Stimulated activated CD4-positive, alpha-beta T cell treated with anti-CD3 and anti-CD28 coated beads, TNF-alpha, amount 100 ng/mL, for 48 hours (primary cell): ENCODE measurements at regions not wholly inside any gene's neighbourhood (a gene's known extent, or its start where the extent isn't known, plus 50 kb on each side); places are given as distances from the start of the nearest gene placed in this dataset.

ENCODE experiments used
- DNase-seq, 3 donors: peaks; one replicate each; pipeline ENCODE4 v3.0.0-alpha.2; 2020; ENCODE audit warnings: low read depth in 3 of 3

DNA sequence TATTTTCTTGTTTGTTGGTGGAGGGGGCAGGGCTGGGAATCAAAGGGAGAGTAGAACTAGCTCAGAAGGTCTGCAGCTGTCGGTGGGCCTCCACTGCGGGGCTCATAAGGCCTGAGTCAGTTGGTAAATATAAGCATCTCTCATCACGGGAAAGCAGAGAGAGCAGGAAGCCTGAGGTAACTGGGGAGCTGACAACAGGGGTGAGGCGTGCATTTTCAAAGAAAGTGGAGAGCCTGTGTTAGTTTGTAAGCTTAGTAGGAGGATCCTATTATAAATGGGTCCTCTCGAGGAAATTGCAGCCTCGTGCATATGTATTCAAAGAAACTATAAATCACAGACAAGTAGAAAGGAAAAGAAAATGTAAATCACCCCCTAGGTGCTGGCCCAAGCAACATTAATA lies 221.0 kb upstream of the CDH13 start:
- no peak for DNase-seq

DNA sequence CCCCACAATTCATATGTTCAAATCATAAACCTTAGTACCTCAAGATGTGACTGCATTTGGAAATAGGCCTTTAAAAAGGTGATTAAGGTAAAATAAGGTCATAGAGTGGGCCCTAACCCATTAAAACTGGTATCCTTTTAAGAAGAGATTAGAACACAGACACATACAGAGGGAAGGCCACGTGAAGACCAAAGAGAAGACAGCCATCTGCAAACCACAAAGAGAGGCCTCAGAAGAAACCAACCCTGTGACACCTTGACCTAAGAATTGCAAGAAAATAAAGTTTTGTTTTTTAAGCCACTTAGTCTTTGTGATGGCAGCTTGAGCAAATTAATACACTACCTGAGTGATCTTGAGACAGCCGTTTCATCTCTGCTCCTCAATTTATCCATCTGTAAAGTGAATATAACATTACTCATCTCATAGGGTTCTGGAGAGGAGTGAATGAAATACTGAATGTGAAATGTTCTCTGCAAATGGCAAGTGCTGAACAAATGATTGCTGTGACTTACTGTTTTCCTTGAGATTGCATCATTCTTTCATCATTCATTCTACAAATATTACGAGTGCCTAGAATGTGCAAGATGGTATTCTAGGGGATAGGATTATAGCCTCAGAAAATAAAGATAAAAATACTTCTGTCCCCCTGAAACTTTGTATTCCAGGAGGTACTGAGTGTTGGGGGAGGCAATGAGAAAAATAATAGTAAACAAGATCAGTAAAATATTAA lies 222.0 kb upstream of the CDH13 start:
- no peak for DNase-seq

DNA sequence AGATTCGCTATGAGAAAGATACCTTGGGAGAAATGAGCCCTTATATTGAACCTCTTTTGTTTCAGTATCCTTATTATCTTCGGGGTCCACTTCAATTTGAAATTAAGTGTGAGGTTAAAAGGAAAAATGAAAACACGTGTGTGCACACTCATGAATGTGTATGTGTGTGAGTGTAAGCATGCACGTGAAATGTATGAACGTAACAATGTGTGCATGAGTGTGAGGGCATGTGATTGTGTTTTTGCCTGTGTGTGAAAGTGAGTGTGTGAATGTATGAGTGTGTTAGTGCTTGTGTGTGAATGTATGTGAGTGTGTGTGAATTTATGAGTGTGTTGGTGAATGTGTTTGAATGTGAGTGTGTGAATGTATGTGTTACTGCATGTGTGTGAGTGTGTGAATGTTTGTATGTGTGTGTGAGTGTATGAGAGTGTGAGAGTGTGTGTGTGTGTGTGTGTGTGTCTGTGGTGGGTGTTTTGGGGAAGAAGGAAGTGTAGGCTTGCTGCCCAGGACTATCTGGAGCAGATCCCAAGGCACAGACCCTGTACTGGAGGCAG lies 224.0 kb upstream of the CDH13 start:
- no peak for DNase-seq

DNA sequence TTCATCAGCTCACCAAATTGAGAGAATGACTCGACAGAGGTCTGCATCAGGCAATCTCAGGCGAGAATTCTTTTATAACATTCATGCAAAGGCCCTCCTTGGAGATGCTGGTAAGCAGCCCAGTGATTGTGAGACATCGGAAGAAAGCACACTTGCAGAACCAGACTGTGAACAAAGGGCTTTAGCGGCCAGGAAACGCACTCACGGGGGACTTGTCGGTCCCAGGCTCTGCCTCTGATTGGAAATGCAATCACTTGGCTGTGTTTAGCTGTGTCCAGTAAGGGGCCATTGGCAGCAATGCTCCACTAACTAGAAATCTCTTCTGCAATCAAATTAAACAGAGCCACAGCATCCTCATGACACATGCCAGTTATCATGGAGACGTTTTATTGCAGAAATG lies 226.7 kb upstream of the CDH13 start:
- no peak for DNase-seq

DNA sequence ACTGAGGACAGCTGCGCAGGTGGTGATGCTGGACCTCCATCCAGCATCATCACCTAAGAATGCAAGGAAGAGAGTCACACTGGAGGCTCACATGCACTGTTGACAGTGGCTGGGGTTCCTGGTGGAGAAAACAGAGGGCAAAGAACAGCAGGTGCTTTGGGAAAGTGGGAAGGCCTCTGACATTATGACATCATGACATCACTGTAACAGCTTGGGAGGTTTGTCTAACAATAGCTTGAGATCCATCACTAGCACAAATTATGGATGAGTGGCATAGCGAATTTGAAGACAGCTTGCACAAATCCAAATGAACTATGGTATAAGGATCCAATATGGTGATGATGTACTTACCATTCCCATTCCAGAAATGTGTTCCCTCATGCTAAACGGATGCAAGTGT lies 226.5 kb upstream of the MPHOSPH6 start:
- DNase-seq: no peak

DNA sequence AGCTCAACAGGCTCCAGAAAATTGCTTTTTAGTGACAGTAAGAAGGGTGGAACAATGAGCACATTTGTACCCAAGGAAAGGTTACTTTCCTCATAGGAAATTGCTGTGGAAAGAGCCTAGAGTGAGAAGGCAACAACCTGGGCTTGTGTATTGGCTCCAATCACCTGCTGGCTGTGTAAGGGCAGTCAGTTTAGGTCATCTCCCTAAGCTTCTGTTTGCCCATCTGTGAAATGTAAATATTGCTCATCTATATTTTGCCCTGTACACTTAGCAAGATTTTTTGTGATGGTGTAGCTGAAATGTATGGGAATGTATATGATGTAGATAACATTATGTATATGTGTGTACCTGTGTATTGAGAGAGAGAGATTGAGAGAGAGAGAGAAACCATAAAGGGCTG lies 225.2 kb upstream of the MPHOSPH6 start:
- no peak for DNase-seq

DNA sequence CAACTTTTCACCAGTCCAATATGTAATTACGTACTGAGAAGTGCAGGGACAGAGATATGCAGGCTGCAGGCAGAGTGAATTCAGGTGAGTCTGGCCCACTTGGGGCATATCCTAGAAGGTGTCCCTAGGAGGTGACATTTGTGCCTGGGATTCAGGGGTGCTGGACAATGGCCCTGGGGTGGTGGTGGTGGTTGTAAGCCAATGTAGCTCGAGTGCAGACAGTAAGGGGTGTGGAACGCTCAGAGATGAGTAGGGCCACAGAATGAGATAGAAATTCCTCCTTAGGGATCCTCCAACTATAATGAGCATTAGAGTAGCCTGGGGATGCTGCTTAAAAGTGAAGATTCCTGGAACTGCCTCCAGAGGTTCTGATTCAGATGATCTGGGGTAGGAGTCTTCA lies 221.7 kb upstream of the MPHOSPH6 start:
- DNase-seq: no peak

DNA sequence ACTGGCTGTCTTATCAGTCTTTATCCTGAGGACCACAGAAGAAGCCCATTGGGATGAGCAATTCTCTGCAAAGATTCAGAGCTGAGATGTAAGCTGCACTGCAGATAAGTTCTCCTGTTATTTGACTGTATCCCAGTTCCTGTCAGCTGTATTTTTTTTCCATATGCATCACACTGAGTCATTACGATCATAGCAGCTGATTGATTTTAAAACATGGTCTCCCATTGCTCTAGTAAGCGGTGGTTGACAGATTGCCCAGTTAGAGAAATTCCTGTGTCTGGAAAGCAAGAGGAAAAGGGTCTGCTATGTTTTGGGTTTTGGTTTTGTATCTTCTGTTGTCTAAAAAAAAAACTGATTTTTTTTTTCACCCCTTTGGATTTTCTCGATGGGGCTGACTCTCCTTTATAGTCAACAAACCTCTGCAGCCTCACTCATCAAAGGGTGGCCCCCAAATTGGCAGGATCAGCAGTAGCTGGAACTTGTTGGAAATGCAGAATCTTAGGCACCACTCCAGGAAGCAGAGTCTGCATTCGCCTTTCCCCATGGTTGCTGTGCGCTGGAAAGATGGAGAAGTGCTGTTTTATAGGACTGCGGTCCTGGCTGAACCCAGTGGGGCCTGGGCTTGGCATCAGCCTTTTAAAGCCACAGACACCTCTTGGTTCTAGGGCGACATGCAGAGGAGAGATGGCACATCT lies 220.1 kb upstream of the MPHOSPH6 start:
- DNase-seq: no peak

DNA sequence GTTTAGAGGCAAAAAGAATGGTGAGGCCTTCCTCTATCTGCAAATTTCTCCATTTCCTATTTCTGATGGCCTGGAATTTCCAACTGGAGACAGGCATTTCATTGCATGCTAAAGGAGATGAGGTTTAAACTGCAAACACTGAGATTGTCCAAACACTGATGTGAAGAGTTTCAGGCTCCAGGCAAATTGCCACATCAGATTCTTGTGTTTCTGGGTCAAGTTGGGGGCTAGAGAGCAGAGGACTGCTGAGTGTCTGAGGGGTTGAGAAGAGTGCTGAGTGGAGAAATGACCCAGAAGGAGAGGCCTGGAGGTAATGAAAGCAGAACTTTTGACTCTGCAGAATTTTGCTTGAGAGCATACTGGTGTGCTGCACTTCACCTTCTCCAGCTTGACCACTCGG lies 216.7 kb upstream of the MPHOSPH6 start:
- DNase-seq: no peak

DNA sequence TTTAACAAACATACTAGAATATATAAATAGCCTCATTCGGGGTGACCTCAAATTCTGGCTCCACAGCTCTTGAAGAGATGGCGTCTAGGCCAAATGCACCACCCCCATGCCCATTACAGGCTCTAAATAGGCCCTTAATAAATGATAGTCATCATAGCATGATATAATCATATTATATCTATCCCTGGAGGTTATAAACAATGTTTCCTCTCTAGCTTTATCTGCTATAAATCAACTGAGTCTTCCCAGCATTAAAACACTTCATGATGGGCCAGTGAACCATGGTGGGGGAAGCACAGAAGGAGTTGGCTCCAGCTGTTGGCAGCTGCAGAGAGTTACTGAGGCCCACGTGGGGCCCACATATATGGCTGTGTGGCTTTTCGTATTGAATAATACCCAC lies 214.9 kb upstream of the MPHOSPH6 start:
- no peak for DNase-seq

DNA sequence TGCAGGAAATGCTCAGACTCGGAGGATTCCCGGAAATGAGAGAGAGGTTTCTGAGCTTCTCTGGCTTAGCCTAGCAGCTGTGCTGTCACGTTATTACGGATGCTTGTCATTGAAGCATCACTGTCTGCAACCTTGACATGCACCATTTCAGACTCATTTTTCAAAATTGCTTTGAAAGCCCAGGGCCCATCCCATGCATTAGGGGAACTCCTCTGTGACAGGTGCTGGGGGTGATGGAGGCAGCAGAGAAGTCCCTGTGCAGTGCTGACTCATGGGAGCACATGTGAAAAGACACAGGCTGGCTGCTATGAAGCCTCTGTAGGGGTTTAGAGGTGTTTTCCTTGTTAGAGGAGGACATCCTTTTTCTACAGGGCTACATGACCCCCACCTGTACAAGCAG lies 214.0 kb upstream of the MPHOSPH6 start:
- no peak for DNase-seq

DNA sequence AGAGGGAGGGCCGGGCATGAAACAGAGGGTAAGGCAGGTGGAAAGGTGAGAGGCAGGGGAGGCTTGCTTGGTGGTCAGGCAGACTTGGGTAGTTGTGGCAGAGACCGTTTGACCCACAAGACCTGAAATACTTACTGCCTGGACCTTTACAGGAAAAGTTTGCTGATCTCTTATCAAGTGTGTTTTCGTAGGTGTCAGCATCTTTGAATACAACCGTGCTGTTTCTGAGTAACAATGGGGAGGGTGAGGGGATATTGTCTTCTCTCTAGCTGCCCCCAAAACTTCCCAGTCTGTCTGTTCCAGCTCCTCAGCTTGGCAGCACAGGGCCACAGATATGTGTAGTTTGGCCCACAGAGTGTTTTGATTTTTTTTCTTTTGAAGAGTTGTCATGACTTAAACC lies 212.5 kb upstream of the MPHOSPH6 start:
- no peak for DNase-seq

DNA sequence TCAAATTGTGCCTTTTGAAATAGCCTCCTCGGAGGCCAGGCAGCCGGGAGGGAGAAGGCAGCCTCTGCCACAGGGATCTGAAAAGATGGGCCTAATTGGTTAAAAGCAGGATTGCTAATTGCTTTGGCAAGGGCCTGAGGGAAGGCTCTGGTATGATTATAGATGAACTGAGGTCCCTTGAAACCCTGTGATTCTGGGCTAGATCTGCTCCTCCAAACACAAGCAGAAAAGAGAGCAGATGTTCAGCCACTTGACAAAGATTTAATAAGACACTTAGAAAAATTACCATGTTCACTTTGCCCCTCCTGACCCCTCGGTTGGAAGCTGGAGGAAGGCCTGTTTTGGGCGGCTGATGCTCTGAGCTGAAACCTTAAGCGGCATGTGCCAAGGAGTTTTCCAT lies 209.5 kb upstream of the MPHOSPH6 start:
- no peak for DNase-seq

DNA sequence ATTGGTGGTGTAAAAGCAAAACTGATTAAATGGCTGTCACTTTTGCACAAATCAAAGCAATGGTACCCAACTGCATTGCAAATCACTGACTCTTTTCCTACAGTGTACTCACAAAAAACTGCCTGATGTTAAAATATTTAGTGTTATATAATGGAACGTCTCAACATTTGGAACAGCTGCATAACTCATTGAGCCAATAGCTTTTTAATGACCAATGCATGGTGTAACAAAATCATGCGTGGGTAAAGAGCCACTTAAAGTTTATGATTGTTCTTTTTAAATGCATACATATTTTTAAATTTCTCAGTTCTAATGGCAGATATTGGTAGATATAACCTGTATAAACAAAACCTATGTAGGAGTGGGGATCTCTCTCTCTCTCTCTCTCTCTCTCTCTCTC lies 204.0 kb upstream of the MPHOSPH6 start:
- DNase-seq: no peak

DNA sequence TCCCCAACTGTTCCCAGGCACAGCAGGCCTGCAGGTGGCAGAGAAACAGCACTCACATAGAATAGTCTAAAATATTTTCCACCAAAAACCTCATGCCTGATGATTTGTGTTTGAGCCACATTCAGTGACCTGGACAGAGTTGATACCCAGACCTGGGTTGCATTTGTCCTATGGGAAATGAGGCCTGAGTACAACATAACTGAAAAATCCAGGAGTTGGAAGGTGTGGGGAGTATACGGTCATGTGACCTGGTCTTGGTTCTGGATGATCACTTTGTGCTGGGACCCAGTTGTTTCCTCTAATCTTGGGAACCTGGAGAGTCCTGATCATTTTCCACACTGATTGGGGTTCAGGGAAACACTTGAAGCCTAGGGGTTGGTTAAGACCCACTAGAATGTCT lies 200.3 kb upstream of the MPHOSPH6 start:
- DNase-seq: no peak

DNA sequence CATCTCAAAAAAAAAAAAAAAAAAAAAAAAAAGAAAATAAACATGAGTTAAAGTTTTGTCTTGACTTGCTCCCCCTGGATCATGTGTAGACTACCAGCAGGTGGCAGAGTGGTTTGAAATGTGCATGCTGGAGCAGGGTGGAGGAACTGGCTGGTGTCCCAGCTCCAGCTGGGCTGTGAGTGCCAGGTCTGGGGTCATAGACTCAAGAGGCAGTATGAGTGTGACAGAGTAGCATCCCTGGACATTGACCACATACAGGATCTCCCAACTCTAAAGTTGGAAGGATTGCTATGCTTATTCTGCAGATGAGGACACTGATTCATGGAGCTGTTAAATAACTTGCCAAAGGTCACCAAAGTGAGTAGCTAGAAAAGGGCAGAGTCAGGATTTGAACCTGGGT lies 198.0 kb upstream of the MPHOSPH6 start:
- DNase-seq: no peak

DNA sequence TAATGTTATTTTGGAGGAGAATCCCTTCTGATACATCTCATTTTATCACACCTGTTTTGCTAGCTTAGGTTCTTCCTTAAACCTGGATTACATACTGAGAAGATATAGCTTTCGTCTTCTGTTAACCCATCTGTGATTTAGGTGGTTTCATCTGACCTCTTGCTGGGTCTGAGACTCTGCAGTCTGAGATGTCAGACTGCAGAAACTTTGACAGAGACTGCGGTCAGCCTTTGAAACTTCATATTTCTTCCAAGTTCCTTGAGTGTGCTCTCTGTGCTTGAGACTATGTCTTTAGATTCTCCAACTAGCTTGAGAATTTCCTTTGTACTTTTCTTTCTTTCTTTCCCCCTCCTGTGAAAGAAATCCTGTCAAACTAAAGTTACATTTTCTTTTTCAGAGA lies 196.4 kb upstream of the MPHOSPH6 start:
- no peak for DNase-seq

DNA sequence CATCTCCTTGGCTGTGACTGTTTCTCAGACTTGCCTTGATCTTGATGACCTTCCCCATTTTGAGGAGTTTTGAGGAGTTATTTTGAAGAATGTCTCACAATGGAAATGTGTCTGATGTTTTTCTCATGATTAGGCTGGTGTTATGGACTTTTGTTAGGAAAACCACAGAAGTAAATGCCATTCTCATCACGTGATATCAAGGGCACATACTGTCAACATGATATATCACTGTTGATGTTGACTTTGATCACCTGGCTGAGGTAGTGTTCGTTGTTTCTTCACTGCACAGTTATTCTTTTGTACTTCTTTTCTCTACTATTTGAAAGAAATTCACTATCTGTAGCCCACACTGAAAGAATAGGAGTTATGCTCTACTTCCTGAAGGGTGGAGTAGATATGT lies 194.7 kb upstream of the MPHOSPH6 start:
- no peak for DNase-seq

DNA sequence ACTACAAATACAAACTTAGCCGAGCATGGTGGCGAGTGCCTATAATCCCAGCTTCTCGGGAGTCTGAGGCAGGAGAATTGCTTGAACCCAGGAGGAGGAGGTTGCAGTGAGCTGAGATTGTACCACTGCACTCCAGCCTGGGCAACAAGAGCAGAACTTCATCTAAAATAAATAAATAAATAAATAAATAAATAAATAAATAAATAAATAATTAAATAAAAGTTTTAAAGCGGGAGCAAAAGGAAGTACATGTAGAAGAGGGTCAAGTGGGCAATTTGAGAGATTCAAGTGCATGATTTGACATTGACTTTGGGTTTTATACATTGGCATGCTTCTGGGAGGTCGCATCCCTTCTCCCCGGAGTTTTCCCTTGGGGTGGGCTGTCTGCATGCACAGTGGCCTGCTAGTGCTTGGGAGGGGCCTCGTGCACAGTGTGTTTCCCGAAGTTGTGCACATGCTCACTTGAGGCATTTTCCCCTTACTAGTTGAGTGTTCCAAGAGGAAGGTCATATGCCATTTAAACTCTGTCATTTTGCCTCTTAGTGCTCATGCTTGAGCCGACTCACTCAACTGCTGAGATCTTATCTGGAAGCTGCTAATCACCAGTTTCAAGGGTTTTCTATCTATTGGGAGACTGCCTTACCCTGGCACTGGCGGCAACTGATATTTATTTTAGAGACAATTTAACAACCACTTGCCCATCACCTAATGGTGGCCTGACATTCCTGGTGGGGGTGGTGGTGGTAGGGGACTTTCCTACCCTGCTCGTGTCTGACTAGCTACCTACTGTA lies 193.2 kb upstream of the MPHOSPH6 start:
- no peak for DNase-seq

DNA sequence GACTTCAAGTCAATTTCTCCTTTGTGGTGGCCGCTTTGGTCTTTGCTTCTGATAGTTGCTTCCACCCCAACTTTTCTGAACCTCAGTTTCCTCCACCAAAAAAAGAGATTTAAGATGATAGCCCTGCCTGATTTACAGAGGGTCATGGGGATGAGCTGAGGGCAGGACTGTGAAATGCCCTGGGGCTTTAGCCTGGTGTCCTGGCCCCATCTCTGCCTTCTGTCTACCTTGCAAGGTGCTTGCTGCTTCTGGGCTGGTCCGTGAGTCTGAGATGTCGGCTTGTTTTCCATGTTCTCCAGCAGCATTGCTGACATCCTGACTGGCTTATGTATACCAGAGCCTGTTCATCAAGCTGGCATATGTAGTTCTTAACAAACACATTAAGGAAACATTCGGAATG lies 191.9 kb upstream of the MPHOSPH6 start:
- DNase-seq: no peak

DNA sequence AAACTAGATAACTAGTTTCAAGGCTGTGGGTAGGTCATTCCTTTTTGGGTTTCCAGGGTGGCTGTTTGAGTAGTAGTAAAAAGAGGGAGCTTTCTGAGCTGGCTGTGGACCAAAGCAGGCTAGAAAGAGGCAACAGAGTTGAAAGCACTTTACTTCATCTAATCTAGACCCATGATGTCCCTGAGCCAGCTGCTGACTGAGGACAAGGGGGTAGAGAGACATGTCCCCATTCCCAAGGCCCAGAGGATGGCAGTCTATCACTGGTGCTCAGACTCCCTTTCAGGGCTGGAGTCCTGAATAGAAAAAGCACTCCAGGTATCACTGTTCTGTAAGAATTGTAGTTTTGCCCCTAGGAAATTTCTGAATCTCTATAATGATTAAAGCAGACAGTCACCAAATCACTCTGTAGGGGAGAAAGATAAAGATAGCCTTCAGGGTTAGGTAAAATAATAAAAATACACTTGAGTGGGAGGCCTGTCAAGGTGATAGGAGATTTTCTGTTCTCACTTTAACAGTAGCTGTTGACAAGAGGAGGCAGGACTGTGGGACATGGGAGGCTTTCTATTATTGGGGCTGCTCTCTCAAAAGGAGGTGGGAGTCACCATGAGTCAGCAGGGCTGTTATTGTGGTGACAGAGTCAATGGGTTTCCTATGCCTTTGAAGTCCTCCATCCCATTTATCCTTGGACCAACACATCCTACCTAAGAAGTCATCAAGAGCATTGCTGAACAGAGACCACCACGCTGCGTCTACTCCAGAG lies 190.2 kb upstream of the MPHOSPH6 start:
- DNase-seq: no peak
